GM21515 (cell line): ENCODE measurements at regions not wholly inside any gene's neighbourhood (a gene's known extent, or its start where the extent isn't known, plus 50 kb on each side); places are given as distances from the start of the nearest gene placed in this dataset.

ENCODE experiments used
- ATAC-seq: cut with Tn5 transposase; IDR thresholded peaks from one replicate; pipeline ENCODE4 v1.9.1; 2021; ENCODE audit not compliant: unreplicated experiment

- no peak for ATAC-seq
These were observed 119.0 kb upstream of the SNTG2 start for GRCh38 chr2:831622-832021.

- no peak for ATAC-seq
These were observed 119.5 kb upstream of the SNTG2 start for GRCh38 chr2:831225-831536.

DNA sequence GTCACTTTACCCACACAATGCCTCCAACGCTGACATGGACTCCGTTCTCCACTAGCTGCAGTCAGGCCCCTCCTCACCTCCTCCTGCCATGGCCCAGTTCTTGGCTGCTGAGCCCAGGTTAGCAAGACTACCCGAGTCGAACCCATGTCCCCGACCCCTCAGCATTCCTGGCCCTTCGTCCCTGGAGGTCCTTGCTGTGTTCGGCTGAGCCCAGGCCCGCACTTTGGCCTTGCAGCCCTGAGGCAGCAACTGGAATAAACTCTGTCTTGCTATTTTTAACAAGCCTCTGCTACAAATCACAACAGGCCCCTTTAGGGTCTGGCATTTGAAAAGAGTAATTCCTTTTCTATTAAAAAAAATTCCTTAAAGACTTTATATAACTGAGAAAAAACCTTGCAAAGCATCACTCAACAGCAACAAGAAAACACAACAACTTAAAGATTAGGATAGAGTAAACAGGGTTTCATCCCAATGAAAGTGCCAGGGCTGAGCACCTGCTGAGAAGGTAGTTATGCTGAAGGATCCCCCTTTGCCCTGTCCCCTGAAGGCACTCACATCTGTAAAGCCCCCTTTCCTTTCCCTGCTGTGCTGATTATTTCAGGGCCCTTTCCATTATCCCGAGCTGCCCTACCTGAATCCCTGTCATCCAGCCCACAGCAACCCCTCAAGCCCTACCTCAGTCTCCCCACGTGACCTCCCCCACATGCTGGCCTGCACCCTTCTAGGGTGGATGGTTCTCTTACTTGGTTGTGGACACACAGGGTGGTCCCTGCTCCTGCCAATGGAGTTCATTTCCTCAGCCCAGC, 120.0 kb upstream of the SNTG2 start:
- no peak for ATAC-seq

GRCh38 chr2:829047-829446, 121.6 kb upstream of the SNTG2 start:
- no peak for ATAC-seq

GRCh38 chr2:824954-825353, 125.7 kb upstream of the SNTG2 start:
- no peak for ATAC-seq

- ATAC-seq, result no peak
These were observed 126.1 kb upstream of the SNTG2 start for GRCh38 chr2:824524-824923.

DNA sequence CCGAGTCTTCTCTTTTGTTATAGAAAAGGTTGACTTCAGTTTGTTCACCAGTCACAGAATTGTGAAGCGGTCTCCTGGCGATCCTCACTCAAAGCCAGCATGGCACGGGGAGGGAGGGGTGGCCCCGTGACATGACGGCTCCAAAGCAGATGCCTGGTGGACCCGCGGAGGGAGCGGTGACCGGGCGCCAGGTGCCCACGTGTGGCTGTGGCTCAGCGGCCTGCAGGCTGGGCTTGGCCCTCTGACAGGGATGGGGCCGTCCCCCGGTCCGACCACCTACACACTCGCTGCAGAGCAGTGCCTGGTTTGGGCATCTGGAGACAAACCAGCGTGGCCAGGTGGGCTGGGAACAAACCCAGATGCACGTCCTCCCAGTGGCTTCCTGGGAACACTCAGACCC, 129.1 kb upstream of the SNTG2 start:
- no peak for ATAC-seq

DNA sequence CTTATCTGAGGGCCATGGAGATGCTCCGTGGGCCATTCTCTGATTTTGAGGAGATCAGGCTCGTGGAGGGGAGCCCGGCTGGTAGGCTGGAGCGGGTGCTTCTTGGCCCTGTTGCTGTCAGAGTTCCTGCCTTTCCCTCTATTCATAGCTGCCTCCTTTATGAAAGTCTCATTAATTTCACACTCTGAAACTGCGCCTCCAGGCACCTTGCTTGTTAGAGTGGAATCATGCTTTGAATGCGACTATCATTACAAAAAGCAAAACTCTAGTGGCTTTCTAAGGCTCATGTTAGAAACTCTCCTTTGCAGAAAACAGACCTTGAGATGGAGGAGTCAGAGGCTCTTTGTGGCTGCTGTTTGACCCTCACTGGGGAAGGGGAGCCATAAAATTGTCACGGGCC, 131.0 kb upstream of the SNTG2 start:
- no peak for ATAC-seq

- no peak for ATAC-seq
These were observed 131.5 kb upstream of the SNTG2 start for GRCh38 chr2:819121-819520.

DNA sequence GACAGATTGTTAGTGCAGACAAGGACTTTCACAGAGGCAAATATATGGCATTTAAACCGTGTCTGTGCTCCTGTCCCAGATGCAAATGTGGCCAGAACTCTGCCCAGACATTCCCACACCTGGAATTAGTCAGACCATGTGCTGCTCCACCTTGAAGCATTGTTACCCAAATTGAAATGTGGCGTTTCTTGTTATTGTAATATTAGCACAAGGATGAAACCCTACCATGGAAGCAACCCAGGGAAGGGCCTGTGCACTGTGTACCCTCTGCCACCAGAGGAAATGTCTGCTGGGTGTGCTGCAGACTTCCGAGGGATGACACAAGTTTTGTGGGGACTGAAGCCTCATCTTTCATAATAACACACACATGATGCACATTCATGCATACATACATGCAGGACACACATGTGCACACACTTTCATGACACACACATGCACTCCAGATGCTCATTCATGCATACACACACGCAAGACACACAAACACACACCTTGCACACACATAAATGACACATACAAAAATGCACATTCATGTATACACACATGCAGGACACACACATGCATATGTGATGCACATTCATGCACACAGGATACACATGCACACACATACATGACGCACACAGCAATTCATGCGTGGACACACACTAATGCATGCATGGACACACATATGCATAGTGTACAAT, 133.2 kb upstream of the SNTG2 start:
- ATAC-seq, result no peak

- ATAC-seq, result no peak
These were observed 134.4 kb upstream of the SNTG2 start for GRCh38 chr2:816278-816677.

GRCh38 chr2:810397-810796, 133.2 kb upstream of the TMEM18 start:
- ATAC-seq, result no peak

DNA sequence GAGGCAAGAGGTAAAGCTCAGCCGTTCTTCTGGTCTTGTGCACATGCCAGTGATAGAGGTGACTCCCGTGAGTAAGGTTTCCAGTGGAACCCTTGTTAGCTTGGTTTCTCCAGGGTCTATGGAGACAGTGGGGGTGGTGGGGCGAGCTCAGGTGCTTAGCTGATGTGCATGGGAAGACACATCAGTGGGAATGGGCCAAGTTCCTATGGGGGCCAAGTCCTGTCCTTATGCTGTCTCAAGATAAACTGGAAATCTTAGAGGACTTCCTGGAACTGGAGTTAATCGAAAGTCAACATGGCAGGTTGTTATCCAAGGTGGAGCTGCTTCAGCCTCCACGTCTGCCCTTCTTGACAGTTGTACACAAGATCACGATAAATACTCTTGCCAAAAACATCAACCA, 130.1 kb upstream of the TMEM18 start:
- ATAC-seq, result no peak

- no peak for ATAC-seq
These were observed 128.5 kb upstream of the TMEM18 start for GRCh38 chr2:805664-806063.

DNA sequence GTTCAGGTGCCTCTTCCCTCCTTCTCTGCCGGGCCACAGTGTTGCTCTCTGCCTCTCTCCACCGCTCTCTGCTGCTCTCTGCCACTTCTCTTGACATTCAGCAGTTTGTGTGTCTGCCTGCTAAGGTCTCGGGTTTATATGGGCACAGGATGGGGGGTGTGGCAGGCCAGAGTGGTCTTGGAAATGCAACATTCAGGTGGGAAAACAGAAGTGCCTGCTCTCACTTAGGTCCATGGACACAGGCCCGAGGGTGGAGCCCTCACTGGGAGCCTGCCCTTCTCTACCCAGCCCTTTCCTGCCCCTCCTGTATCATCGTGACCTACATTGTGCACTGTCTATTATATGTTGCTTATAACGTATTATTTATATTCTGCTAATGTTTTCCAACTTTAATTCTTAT, 120.8 kb upstream of the TMEM18 start:
- no peak for ATAC-seq

GRCh38 chr2:797556-797955, 120.3 kb upstream of the TMEM18 start:
- ATAC-seq, result no peak

DNA sequence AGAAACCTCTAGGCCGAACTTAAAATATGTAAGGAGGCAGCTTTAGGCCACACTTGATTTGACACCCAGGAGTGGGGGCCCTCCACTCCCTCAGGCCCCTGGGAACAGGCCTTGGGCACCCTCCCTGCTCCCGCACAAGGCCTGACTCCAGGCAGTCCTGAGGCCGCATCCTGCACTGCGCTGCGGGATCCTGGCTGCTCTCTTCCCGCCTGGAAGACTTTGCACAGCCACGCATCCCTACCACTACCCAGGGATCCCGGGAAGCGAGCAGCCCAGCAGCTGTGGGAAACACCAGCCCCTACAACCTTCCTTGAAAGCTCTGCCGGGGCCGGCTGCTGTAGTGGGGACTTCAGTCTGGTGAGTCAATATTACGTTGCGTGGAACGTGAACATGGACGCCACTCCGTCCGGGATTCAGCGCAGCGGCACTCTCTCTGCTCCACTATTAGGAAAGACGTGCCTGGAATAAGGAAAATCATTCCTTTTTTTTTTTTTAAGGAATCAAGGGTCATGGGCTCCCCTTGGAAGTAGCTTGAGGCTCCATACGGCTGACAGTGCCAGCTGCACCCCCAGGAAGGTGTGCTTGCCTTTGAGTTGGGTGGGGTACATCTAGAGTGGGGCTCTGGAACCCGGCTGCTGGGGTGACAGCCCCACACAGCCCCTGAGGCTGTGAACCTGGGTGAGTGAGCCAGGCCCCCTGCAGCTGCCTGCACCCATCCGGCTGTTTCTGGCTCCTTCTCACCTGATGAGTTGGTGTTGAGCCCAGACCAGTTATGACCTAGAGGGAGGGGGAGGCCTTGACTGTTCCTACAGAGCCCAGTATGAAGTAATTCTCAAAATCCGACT, 119.2 kb upstream of the TMEM18 start:
- ATAC-seq, result no peak

DNA sequence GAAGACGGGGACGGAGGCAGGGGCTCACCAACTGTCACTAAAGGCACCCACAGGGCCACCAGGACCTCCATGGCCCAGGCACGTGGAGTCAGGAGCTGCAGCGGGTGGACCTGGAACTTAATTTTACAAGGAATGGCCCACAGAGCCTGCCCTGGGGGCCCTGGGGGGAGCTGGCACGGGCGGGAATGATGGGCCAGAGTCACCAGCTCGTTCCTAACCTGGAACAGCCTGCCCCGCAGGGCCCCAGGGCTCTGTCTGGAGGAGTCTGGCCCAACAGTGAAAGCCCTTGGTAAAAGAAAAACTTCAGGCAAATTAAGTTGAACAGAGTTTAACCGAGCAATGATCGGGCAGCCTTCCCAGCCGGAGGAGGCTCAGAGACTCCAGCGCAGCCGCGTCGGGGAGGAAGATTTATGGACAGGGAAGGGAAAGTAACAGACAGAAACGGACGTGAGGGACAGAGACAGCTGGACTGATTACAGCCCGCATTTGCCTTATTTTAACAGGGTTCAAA, 118.4 kb upstream of the TMEM18 start:
- ATAC-seq, result no peak

DNA sequence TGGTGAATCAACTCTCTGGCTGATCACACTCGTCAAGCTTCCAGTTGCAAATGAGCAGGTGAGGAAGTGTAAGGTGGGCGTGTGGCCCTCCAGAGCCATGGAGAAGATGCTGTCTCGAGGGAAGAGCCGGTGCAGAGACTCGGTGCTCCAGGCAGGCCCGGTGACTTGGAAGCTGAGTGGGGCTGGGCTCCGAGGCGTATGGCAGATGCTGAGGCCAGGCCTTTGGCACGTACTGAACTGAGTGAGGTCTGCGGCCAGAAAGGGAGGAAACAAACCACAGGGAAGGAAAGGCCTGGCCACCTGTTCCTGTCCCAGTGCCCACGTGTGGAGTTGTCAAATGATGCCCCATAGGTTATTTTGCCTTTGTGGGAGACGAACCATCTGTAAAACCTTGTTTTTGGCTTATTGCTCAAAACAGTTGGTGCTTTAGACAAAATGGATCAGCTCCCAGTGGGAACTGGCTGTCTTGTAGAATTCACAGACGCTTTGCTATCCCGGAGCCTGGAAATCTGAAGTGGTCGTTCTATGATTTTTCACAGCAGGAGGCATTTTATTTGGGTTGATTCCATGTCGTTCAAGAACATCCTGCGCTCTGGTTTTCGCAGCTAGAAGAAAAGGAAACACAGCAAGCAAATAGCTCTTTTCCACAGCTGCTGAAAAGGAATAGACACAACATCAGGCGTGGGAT, 117.5 kb upstream of the TMEM18 start:
- no peak for ATAC-seq

DNA sequence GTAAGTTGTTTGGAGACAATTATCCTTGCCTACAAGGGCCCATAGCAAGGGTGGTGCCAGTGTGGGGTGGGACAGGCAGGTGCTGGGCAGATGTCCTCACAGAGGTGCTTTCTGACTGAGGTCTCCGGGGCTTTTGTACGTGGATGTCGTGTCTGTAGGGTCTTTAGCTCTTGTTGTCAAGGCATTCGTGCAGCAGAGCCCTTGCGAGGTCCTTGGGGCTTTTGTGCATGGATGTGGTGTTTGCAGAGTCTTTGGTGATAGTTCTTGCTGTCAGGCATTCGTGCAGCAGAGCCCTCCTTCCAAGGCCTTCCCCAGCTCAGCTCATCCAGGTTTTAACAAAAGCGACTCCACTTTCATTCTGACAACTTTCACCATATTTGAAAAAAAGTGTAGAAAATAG, 116.0 kb upstream of the TMEM18 start:
- no peak for ATAC-seq

DNA sequence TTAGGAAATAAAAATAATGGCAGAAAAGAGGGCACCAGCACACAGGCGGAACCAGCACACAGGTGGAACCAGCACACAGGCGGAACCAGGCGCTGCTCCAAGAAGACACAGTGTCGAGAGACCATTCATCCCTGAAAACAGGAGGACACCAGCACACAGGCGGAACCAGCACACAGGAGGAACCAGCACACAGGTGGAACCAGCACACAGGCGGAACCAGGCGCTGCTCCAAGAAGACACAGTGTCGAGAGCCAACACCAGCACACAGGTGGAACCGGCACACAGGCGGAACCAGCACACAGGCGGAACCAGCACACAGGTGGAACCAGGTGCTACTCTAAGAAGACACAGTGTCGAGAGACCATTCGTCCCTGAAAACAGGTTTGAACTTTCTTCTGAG, 115.5 kb upstream of the TMEM18 start:
- ATAC-seq, result no peak
